GM19351 (cell line): ENCODE measurements at regions not wholly inside any gene's neighbourhood (a gene's known extent, or its start where the extent isn't known, plus 50 kb on each side); places are given as distances from the start of the nearest gene placed in this dataset.

ENCODE experiments used
- ATAC-seq: cut with Tn5 transposase; IDR thresholded peaks from one replicate; pipeline ENCODE4 v1.9.1; 2021; ENCODE audit warnings: mild to moderate bottlenecking, moderate library complexity; ENCODE audit not compliant: unreplicated experiment

DNA sequence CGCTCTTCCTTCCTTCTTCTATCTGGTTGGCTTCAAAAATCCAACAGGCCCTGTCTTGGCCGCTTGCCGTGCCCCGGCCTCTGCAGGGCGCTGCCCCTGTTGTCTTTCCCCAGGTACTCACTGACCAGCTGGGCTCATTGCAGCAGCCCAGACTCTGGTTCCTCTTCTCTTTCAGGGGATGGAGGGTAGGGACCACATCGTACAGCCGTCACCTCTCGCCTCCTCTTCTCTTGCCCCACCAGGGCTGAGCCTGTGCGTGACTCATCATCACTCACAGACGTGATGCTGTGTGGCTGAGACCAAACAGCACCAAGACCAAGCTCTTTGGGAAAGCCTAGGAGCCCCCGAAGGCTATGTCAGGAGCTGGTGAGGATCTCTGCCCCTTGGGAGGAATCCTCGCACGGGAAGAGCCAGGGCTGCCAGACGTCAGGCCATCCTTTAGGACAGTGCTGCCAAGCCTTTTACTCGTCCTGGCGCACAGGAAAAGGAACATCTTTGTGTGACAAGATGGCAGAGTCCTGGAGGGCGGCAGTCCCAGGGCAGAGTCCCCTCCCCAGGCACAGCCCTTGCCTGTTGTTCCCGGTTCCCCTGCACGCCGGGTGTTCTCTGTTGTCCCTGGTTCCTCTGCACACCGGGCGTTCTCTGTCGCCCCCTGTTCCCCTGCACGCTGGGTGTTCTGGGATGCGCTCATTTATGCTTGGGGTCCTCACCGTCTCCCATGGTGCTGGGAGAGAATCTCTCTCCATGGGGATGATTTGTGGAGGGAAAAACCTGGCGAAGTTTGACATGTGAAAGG lies 188.5 kb upstream of the SHH start:
- no peak for ATAC-seq

DNA sequence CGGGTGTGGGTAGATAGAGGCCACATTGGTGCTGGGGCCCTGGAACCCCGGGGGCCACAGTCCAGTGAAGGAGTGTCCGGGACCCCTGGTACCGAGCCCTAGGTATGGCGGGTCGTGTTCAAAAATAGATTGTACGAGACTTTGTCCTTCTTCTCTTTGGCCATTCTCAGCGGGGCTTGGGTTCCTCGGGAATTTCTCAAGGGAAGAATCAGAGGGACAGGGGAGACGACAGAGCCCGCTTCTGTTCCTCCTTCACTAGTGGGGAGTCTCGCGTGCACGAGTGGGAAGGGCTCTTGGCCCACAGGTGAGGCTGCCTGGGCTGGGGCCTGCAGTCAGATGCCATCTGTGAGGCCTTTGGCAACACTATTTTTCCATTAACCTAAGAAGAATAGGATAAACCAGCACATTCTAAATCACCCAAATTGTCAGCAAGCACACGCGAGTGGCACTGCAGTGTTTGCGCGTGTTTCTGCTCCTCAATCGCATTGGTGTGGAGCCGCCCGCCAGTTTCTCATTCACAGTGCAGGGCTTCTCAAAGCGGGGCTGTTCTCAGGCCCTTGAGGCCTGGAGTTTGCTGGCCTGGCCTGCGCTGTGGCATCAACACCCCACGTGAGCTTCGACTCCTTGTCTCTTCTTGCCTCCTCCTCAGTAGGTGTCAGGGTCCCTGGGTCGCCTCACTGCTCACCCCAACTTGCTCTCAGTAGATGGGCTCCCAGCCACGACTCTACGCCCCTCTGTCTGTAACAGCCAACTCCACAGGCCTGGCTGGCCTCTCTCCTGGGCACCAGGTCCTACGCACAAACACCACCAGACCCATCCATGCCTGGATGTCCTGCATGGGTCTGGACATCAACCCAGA lies 187.6 kb upstream of the SHH start:
- ATAC-seq: no peak

DNA sequence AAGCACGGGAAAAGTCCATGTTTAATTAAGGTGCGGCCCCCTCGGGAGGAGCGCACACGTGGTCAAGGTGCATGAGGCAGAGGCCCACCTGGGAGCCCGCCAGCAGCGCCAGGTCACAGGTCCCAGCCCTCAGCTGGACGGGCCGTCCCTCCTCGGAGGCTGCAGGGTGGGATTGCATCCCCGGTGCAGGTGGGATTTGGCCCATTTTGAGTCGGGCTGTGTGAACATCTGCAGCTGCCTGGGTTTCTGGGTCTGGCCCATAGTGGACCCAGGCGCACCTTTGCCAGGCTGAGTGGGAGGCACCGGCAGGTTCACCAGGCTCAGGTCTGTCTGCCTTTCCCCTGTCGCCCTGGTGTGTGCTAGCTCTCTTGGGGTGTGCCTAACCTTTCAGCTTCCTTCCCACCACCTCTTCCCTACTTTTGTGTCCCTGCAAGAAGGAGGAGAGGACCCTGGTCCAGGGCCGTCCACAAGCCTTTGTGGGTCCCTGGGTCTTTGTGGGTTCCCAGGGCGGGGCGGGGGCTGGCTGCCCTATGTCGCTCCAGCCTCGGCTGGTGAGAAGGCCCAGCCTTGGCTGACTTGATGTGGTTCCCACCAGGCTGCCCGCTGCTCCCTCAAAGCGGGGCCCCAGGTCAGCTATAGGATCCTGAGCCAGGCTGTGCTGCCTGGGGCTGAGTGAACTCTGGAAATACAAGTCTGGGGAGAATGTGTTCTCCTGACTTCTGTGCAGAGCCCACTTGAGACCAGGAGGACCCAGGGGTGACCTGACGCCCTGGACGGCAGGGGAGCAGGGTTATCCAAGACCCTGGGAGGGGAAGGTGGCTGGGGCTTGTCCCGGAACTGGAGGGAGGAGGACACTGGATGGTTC lies 186.7 kb upstream of the SHH start:
- no peak for ATAC-seq

DNA sequence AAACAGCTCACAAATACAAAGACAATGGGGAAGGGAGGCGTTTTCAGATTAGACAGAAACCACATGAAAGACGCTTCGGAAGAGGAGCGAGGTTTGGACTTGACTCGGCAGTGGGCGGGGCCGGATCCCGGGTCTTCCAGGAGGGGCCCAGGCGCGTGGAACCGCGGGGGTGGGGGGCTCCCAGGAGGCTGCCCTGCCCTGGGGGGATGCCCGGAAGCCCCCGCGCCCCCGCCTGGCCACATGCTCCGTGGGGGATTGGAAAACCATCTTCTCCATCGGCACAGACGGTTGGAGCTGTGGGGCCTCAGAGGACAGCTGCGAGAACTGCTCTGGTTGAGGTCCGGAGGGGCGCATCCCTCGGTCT lies 186.0 kb upstream of the SHH start:
- no peak for ATAC-seq

DNA sequence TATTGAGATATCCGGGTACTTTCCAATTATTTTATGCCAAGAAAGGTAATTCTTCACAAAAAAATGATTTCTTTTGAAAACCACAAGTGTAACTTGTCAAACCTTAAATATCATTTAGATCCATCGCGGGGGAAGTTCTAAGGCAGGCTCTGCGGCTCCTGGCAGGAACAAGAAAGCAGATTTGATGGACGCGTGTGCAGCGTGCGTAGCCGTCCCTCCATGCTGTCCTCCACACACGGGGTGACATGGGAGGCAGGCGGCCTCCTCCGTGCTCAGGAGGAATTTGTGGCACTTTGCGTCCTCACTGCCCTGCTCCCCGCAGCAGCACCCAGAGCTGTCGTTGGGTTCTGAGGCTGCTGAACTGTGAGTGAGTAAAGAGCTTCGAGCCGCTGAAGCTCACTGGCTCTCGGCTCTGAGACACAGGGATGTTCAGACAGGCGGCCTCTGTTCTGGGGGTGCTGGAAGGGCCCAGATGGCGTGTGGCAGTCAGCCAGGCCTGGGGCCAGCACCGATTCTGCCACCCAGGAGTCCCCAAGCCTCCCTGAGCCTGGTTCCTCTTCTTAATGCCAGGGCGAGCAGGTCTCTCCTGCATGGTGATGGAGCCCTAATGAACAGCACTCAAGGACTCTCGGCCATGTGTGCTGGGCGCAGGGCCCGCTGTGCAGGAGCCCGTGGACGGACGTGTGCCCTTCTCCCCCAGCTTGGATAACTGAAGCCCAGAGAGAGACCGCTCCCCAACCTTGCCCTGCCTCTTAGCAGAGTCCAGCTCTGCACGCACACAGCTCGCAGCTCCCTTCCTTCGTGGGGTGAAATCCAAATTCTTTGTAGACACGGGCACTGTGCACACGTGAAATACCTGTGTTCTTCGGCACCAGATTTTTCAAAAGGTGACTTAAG lies 185.4 kb upstream of the SHH start:
- ATAC-seq: no peak

DNA sequence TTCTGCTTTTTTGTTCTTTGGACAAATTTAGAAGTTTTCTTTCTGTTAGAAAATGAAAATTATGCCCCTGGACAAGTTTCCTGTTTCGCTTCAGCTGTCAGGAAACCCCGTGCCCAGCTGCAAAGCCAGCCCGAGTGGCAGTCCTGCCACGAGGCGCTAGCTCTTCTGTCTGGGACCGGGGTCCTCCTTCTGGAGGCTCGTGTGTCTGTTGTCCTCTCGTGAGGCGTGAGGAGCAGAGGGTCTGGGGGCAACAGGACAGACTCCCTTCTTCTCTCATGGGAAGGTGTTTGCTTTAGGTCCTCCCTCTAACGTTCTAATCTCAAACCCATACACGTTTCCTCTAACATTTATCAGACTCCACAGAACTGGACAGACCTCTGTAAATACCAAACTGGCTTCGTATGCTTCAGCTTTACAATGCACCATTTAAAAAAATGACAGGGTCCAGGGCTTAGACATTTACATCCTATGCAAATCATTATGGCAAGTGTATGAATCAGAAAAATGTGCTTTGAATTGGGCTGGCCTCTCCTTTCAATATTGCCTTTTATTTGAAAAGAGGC lies 184.5 kb upstream of the SHH start:
- ATAC-seq: no peak

DNA sequence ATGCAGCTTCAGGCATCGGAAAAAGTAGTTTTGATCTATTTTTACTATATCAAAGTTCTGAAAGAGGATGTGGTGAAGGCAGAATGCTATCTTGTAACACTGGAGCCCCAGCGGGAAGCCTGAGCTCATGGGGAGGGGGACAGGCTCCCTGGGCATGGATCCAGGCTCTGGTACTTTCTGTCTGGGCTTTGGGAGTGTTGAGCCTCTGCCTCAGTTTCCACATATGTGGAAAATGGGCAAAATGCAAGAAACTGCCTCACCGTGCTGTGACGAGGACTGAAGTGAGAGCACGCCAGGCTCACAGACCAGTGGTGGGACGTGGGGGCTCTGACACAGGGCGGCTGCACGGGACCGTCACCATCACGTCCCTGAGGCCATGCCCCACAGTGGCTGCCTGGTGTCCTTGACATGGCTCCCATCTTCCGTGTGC lies 182.9 kb upstream of the SHH start:
- ATAC-seq: peak; percentile 59

DNA sequence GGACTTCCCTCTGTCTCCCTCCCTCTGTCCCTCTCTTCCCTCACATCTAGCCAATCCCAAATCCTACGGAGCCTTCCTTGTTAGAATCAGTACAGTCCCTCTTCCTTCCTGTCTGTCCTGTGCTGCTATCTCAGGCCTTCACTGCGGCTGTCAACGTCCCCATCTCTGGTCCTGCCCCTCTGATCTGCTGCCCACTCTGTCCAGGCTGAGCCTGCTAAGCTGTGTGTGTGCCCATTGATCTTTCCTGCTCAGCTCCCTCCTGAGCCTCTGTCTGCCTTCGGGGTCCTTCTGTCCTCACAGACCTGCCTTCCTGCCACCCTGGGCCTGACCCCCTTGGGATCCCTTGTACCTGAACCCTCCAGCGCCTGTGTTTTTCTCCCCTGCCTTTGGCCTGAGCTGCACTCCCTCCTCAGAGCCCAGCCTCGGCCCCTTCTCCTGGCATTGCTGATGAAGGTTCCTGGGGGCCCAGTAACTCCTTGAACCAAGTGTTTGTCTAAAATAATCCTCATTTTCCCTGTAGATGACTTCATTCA lies 182.1 kb upstream of the SHH start:
- no peak for ATAC-seq

DNA sequence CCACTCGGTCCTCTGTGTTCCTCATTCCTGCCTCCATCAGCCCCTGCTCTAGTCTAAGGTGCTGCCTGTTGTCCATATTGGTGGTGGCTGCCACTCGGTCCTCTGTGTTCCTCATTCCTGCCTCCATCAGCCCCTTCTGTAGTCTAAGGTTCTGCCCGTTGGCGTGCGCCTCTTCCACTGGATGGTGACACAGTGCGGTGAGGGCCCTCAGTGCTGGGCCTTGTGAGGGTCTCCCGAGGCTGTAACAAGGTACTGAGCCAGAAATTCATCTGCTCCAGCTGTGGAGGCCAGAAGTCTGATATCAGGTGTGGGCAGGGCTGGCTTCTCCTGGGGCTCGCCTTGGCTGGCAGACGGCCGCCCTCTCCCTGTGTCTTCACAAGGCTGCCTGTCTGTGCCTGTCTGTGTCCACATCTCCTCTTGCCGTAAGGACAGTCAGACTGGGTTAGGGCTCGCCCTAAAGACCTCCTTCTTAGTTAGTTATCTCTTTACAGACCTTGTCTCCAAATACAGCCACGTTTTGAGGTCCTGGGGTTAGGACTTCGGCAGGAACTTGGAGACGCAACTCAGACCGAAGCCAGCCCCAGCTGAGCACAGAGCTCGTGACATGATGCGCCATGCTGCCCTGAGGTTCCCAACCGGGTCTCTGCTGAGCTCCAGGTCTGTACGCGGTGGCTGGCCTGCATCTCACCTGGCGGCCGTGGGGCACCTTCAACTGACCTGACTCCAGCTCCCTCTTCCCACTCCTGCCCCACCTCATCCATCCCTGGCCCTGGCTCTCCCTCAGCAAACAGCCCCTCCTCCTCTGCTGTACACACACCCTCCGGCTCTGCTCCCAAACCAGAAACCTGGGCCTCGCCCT lies 181.4 kb upstream of the SHH start:
- no peak for ATAC-seq

DNA sequence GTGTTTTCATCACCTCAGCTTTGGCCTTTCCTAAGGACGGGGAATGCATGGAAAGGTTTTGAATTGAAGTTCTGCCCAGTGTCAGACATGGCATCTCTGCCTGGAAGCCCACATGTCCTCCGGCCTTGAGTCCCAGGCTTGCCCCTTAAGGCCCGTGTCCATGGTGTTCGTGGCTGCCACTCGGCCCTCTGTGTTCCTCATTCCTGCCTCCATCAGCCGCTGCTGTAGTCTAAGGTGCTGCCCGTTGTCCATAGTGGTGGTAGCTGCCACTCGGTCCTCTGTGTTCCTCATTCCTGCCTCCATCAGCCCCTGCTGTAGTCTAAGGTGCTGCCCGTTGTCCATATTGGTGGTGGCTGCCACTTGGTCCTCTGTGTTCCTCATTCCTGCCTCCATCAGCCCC lies 180.7 kb upstream of the SHH start:
- no peak for ATAC-seq

DNA sequence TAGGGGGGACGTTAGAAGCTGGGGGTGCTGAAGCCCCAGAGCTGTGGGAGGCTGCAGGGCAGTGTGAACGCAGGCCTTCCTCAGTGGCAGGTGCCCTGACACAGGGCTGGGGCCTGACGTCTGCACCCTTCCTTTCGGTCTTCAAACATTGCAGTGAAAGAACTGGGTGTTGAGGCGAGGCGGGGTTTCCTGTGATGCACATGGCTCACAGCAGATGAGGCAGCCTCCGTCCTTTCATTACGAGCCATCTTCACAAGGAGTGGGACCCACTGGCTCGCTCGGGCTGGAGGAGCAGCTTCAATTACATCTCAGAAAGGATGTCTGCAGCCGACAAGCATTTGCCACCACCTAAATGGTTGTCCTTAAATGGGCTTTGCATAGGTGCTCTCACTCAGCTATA lies 180.3 kb upstream of the SHH start:
- no peak for ATAC-seq

DNA sequence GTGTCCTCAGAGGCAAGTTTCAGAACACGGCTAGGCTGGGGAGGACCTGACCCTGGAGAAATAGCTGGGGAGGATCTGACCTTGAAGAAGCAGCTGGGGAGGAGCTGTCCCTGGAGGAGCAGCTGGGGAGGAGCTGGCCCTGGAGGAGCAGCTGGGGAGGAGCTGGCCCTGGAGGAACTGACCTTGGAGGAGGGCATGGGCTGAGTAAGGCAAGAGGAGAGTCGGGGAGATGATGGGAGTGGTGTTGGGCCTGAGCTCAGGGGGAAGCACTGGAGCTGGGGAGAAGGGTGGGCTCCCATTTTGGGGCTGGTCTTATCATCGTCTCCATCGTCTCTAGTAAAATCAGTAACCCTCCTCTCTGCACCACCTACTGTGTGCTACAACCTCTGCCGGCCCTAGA lies 179.8 kb upstream of the SHH start:
- no peak for ATAC-seq

DNA sequence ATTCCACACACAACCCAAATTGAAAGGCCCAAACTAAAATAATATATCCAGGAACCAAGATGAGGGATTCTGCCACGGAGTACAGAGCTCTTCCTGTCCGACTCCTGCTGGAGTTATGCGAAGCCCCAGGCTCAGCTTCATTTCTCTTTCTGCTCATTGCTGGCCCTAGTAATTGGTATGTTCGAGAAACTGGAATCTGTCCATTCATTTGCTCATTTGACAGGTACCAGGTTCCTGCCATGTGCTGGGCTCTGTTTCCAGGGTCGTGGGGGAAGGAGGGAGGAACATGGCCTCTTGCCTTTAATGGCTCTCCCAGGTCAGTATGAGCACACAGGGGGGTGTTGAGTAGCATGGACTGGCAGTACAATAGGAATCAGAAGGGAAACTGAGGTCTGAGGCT lies 179.2 kb upstream of the SHH start:
- no peak for ATAC-seq

DNA sequence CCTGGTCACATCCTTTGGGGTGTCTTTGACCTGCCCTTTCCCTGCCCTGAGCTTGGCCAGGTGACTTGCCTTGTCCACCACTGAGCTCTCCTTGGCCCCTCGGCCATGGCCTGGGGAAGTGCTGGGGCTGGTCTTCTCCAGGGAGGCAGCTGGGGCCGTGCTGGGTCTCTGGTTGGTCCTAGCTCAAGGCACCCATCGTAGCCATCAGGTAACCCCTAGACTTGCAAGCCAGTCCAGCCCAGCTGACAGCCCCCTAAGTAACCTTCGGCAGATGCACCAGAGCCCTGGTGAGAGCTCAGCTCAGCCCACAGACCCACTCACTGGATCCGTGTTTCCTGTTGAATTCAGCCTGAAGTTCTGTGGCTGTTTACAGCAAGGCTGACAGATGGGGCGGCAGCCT lies 176.2 kb upstream of the SHH start:
- no peak for ATAC-seq

DNA sequence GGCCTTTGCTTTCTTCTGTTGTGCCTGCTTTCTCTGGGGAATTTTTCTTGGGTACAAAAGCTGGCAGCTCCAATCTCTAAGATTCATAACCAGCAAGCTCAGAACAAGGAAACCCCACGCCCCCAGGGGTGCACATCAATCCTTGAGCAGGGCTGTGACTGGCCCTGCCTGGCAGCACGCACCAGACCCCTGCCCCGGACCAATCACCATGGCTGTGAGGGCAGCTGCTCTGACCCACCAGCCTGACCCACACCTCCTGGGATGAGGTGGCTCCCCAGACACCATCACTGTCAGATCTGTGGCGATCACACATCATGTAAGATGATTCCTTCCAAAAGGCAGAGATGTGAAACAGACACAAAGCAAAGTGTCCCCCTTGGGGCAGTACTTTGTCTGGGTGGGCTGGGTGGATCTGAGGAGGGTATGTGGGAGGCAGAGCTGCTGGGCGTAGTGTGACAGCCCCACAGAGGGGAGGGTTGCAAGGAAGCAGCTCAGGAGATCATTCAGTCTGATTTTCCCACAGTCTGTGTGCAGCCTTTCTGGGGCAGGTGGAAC lies 175.5 kb upstream of the SHH start:
- no peak for ATAC-seq

DNA sequence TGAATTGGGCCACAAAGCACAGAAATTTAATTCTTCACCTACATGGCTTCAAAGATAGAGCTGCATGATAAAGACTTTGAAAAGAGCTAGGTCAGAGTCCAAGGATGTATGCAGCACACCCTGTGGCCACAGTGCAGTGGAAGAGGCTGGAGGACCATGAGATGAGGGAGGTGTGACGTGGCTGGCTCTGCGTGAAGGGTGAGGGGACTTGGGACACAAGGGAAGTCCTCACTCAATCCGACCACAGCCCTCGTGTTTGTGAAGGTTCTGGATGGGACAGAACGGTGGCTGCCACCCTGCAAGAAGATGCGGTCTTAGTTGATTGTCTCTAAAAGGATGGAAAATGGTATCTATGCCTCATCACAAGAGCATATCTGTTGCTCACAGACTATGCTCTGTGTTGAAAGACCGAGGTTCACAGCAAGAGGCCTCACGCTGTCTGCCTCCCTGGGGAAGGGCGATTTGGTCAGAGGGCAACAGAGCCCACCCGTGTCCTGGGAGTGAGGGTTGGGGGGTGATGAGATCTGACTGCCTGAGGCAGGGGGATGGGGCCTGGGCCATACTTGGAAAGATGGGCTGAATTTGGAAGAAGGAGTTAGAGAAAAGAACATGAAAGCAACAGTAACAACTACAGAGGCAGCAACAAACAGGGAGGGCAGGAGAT lies 174.4 kb upstream of the SHH start:
- ATAC-seq: no peak

DNA sequence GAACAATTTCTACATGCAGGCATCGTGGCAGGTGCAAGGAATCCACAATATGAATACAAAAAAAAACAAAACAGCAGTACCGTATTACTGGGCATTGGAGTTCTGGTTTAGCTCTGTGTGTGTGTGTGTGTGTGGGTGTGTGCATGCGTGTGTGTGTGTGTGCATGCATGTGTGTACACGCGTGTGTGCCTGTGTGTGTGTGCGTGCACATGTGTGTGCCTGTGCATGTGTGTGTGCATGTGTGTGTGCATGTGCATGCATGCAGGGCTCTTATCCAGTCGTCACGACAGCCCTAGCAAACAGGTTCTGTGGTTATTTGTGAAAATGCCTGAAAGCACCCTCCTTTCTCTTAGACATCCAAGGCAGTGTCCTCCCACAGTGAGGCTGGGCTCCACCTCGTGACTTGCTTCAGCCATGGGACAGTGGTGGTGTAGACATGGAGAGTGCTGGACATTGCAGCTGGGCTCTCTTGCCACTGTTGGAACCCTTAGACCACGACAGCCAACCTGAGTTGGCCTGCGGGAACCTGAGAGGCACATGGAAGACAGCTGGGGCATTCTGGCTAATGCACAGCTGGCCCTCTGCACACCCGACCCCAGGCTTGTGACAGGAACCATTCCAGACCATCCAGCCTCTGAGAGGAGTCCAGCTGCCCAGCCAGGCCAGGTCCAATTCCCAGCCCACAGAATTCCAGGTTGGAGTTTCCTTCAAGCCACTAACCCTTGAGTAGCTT lies 173.4 kb upstream of the SHH start:
- no peak for ATAC-seq
